H1 (cell line): ENCODE measurements at regions not wholly inside any gene's neighbourhood (a gene's known extent, or its start where the extent isn't known, plus 50 kb on each side); places are given as distances from the start of the nearest gene placed in this dataset.

Source experiments
- CTCF ChIA-PET: fragments of 300-600 bp; sonication (Branson Sonifier 250); formaldehyde crosslinking; loops from one replicate; lab custom pipeline; 2021; ENCODE audit not compliant: partially characterized antibody; lab: Charles Lee
- POLR2A ChIA-PET: fragments of 300-600 bp; sonication (Branson Sonifier 250); formaldehyde crosslinking; loops from one replicate; lab custom pipeline; 2021; ENCODE audit warnings: inconsistent platforms; ENCODE audit not compliant: partially characterized antibody; lab: Charles Lee
- DNase-seq, 2 experiments: peaks; one replicate each; pipeline versions ENCODE4 v3.0.0 to v3.0.0-alpha.2; 2010 to 2022; ENCODE audit warnings: low spot score in 2 of 2, low read depth in 1 of 2, mixed read lengths in 1 of 2
- FAIRE-seq: peaks from 2 replicates; lab custom pipeline; 2011; peaks lifted over from hg19 to GRCh38; lab: Jason Lieb, UNC
- H2AFZ ChIP-seq: 2 replicates; pipeline ENCODE4 v1.8.1; 2012; ENCODE audit warnings: low read length, inconsistent platforms
- H2AK5ac ChIP-seq: 2 replicates; pipeline ENCODE4 v1.6.1; 2013; ENCODE audit warnings: low read depth, low read length
- H2BK120ac ChIP-seq: replicated peaks from 2 replicates; pipeline ENCODE3; 2013; ENCODE audit warnings: low read depth, low read length, inconsistent platforms
- H2BK12ac ChIP-seq: 2 replicates; pipeline ENCODE4 v1.6.1; 2013; ENCODE audit warnings: low read depth, low read length
- H2BK15ac ChIP-seq: 2 replicates; pipeline ENCODE4 v1.6.1; 2013; ENCODE audit warnings: low read length
- H2BK20ac ChIP-seq: 2 replicates; pipeline ENCODE4 v1.6.1; 2013; ENCODE audit warnings: low read length
- H2BK5ac ChIP-seq: 2 replicates; pipeline ENCODE4 v1.6.1; 2013; ENCODE audit warnings: low read depth, low read length
- H3K14ac ChIP-seq: 2 replicates; pipeline ENCODE4 v1.6.1; 2013; ENCODE audit warnings: inconsistent platforms; ENCODE audit not compliant: insufficient read length
- H3K18ac ChIP-seq: 2 replicates; pipeline ENCODE4 v1.6.1; 2013; ENCODE audit warnings: low read length; ENCODE audit errors: extremely low read depth
- H3K23ac ChIP-seq: 2 replicates; pipeline ENCODE4 v1.6.1; 2013; ENCODE audit warnings: inconsistent platforms; ENCODE audit not compliant: insufficient read length
- H3K23me2 ChIP-seq: 2 replicates; pipeline ENCODE4 v1.6.1; 2013; ENCODE audit warnings: low read depth, low read length
- H3K27ac ChIP-seq: 2 replicates; pipeline ENCODE4 v1.6.1; 2011; ENCODE audit warnings: low read depth, low read length, inconsistent platforms
- H3K27me3 ChIP-seq, 4 experiments: replicated peaks in 1 of 4; 1 replicate in 1 of 4; 2 replicates in 3 of 4; pipeline versions ENCODE4 v1.6.1 to v1.8.1; 2011 to 2013; ENCODE audit warnings: low read length in 3 of 4, mild to moderate bottlenecking in 3 of 4, inconsistent platforms in 2 of 4, mixed read lengths in 2 of 4, moderate library complexity in 1 of 4; ENCODE audit not compliant: control insufficient read depth in 3 of 4, insufficient read depth in 3 of 4; ENCODE audit errors: extremely low read depth in 1 of 4
- H3K36me3 ChIP-seq, 4 experiments: 2 replicates each; pipeline versions ENCODE4 v1.6.1 to v1.8.1; 2011 to 2013; ENCODE audit warnings: mild to moderate bottlenecking in 4 of 4, low read length in 3 of 4, moderate library complexity in 2 of 4, control low read depth in 1 of 4, inconsistent platforms in 1 of 4; ENCODE audit not compliant: insufficient read depth in 4 of 4, control insufficient read depth in 2 of 4
- H3K4ac ChIP-seq: replicated peaks from 2 replicates; pipeline ENCODE3; 2013; ENCODE audit warnings: low read length, low read depth, mixed read lengths, inconsistent platforms; ENCODE audit not compliant: insufficient read length
- H3K4me1 ChIP-seq, 4 experiments: replicated peaks in 1 of 4; 1 replicate in 1 of 4; 2 replicates in 3 of 4; pipeline versions ENCODE4 v1.6.1 to v1.8.1; 2011 to 2013; ENCODE audit warnings: low read length in 3 of 4, inconsistent platforms in 2 of 4, mixed read lengths in 1 of 4; ENCODE audit not compliant: insufficient read depth in 4 of 4, control insufficient read depth in 3 of 4
- H3K4me2 ChIP-seq, 2 experiments: 2 replicates each; pipeline versions ENCODE4 v1.6.1 to v1.8.1; 2011 to 2013; ENCODE audit warnings: low read depth in 2 of 2, low read length in 2 of 2, control low read depth in 1 of 2, inconsistent platforms in 1 of 2, mild to moderate bottlenecking in 1 of 2; ENCODE audit not compliant: insufficient read depth in 1 of 2
- H3K4me3 ChIP-seq, 4 experiments: fragments of 200-600, 300-600 bp in 1 of 4; sonication (generic), shearing (Covaris generic), sonication (Bioruptor Twin) in 1 of 4; 2 replicates each; pipeline versions ENCODE4 v1.5.1 to v1.8.1; 2011 to 2016; ENCODE audit warnings: low read length in 4 of 4, low read depth in 3 of 4, control low read depth in 2 of 4, inconsistent platforms in 2 of 4, mild to moderate bottlenecking in 2 of 4, mixed read lengths in 1 of 4, moderate library complexity in 1 of 4; ENCODE audit not compliant: insufficient read depth in 2 of 4; ENCODE audit errors: extremely low read depth in 1 of 4
- H3K56ac ChIP-seq: replicated peaks from 2 replicates; pipeline ENCODE3; 2013; ENCODE audit warnings: low read depth, mild to moderate bottlenecking, mixed read lengths, low read length, inconsistent platforms; ENCODE audit not compliant: insufficient read length
- H3K79me1 ChIP-seq: 2 replicates; pipeline ENCODE4 v1.6.1; 2013; ENCODE audit warnings: low read depth, low read length, control low read depth
- H3K79me2 ChIP-seq, 2 experiments: 2 replicates each; pipeline versions ENCODE4 v1.6.1 to v1.8.1; 2012 to 2013; ENCODE audit warnings: low read length in 2 of 2, mild to moderate bottlenecking in 2 of 2, inconsistent platforms in 1 of 2; ENCODE audit not compliant: insufficient read depth in 2 of 2, control insufficient read depth in 1 of 2
- H3K9ac ChIP-seq, 4 experiments: replicated peaks in 1 of 4; 1 replicate in 1 of 4; 2 replicates in 3 of 4; pipeline versions ENCODE4 v1.6.1 to v1.8.1; 2011 to 2013; ENCODE audit warnings: low read depth in 3 of 4, low read length in 3 of 4, control low read depth in 2 of 4, mild to moderate bottlenecking in 2 of 4, moderate library complexity in 2 of 4, inconsistent platforms in 1 of 4; ENCODE audit errors: extremely low read depth in 1 of 4
- H3K9me3 ChIP-seq, 2 experiments: 2 replicates each; pipeline versions ENCODE4 v1.6.1 to v1.8.1; 2012 to 2013; ENCODE audit warnings: mild to moderate bottlenecking in 2 of 2, moderate library complexity in 2 of 2, control low read depth in 1 of 2, inconsistent platforms in 1 of 2, low read depth in 1 of 2, low read length in 1 of 2, mixed read lengths in 1 of 2; ENCODE audit not compliant: insufficient read depth in 2 of 2
- H4K20me1 ChIP-seq, 2 experiments: replicated peaks in 1 of 2; 2 replicates each; pipeline versions ENCODE3 to v1.8.1; 2011 to 2013; ENCODE audit warnings: inconsistent platforms in 2 of 2, low read length in 2 of 2, mild to moderate bottlenecking in 1 of 2; ENCODE audit not compliant: insufficient read depth in 2 of 2, control insufficient read depth in 1 of 2
- H4K5ac ChIP-seq: 2 replicates; pipeline ENCODE4 v1.6.1; 2013; ENCODE audit warnings: low read length, low read depth, mixed read lengths, inconsistent platforms; ENCODE audit not compliant: insufficient read length
- H4K8ac ChIP-seq: 2 replicates; pipeline ENCODE4 v1.8.0; 2013; ENCODE audit warnings: mild to moderate bottlenecking, moderate library complexity, low read length, inconsistent platforms; ENCODE audit not compliant: insufficient read depth; ENCODE audit errors: extremely low read depth
- H4K91ac ChIP-seq: replicated peaks from 2 replicates; pipeline ENCODE3; 2013; ENCODE audit warnings: low read length, mixed read lengths, inconsistent platforms; ENCODE audit not compliant: insufficient read length
- ATF2 ChIP-seq: IDR thresholded peaks from 2 replicates; pipeline ENCODE4 v1.6.1; 2012; ENCODE audit warnings: low read length, inconsistent platforms
- BACH1 ChIP-seq: IDR thresholded peaks from 2 replicates; pipeline ENCODE4 v1.6.1; 2012; ENCODE audit warnings: low read length, improper control_type of control experiment
- EGR1 ChIP-seq: IDR thresholded peaks from 2 replicates; pipeline ENCODE4 v1.6.1; 2011; ENCODE audit warnings: low read depth, low read length, borderline replicate concordance
- EZH2 ChIP-seq: fragments of 200-600 bp; sonication (generic); IDR thresholded peaks from 2 replicates; pipeline ENCODE4 v1.7.1; 2012; ENCODE audit warnings: low read depth, mild to moderate bottlenecking, moderate library complexity, low read length, inconsistent platforms; ENCODE audit not compliant: severe bottlenecking
- GTF2F1 ChIP-seq: IDR thresholded peaks from 2 replicates; pipeline ENCODE4 v1.6.1; 2012; ENCODE audit warnings: low read depth, low read length, improper control_type of control experiment, borderline replicate concordance
- HDAC2 ChIP-seq, 2 experiments: fragments of 300-600 bp in 1 of 2; sonication (generic) in 1 of 2; IDR thresholded peaks; 2 replicates each; pipeline ENCODE4 v1.6.1; 2011 to 2012; ENCODE audit warnings: low read depth in 2 of 2, low read length in 2 of 2, mild to moderate bottlenecking in 2 of 2, moderate library complexity in 2 of 2, borderline replicate concordance in 1 of 2, inconsistent platforms in 1 of 2
- TAF7 ChIP-seq: optimal IDR thresholded peaks from 2 replicates; pipeline ENCODE3; 2011; ENCODE audit warnings: low read depth, mild to moderate bottlenecking, inconsistent platforms, low read length, moderate library complexity, borderline replicate concordance
- TBP ChIP-seq: IDR thresholded peaks from 2 replicates; pipeline ENCODE4 v1.6.1; 2011; ENCODE audit warnings: low read depth, low read length, improper control_type of control experiment
- TCF12 ChIP-seq: IDR thresholded peaks from 2 replicates; pipeline ENCODE4 v1.6.1; 2011; ENCODE audit warnings: low read depth, mild to moderate bottlenecking, low read length
- WGBS, 2 experiments: shearing (Covaris generic) in 1 of 2; methylation state at CpG; one replicate each; pipeline versions ENCODE4 v1.1.6 to v1.1.7; 2013 to 2015; ENCODE audit warnings: low lambda C conversion rate in 2 of 2, mixed read lengths in 2 of 2, inconsistent platforms in 1 of 2, low coverage in 1 of 2, missing lambda C conversion rate in 1 of 2; ENCODE audit not compliant: insufficient replicate concordance in 2 of 2, insufficient coverage in 1 of 2, insufficient read length in 1 of 2; ENCODE audit errors: extremely low coverage in 1 of 2, missing lambda C conversion rate in 1 of 2; 5-methylcytosine and 5-hydroxymethylcytosine counted together
- TF ChIP-seq, protein P1 (sequence below): IDR thresholded peaks from 2 replicates; pipeline ENCODE4 v1.6.1; 2012; ENCODE audit warnings: inconsistent platforms

DNA sequence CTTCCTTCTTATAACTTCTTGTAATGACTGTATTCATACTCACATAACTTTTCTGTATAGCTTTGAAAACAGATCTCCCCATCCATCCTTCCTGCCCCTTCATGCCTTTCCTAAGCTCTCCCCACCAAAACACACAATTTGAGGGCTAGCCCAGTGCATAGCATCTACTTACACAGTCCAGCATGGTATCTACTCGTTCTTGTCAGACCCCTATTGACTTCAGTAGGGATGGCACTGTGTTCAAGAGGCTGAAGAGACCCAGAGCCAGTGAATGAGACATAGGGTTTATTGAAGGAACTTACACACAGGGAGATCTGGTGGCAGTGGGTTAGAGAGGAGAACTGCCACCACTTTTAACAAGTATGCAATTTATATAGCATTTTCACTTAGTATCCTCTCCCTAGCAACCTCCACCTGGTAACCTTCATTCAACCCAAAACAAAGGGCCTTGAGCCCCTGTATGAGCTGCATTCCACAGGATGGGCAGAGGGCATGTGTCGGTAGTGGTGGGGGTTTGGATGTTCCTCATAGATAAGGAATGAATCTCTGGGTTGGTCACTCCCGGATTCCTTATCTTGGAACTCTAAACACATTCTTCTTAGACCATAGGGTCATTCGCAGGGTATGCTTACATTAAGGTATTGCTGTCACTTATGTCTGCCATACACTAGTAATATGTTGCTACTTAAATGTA is 64.9 kb upstream of the GNG12 start:
- no peak overlapping the region for H3K56ac ChIP-seq
- no peak overlapping the region for H2AFZ ChIP-seq
- no peak overlapping the region for H3K4me3 ChIP-seq
- WGBS, 2 experiments = 83% methylated on average over 4 of the region's 4 CpGs; no CpG with 5 or more reads in 1 of the 2 experiments
- H3K4ac ChIP-seq = no peak overlapping the region
- no peaks in the 10 kb centered on the region for H3K36me3 ChIP-seq
- H3K4me1 ChIP-seq = peaks cover 0 to 2% (median 0%) of the 10 kb centered on the region in 4 experiments; a peak in 3 of 7 replicates
- H3K79me1 ChIP-seq = no peaks in the 10 kb centered on the region
- no peak overlapping the region for H4K5ac ChIP-seq
- no peak overlapping the region for H2BK20ac ChIP-seq
- DNase-seq = no peak
- H3K23ac ChIP-seq = no peak overlapping the region
- H4K20me1 ChIP-seq = no peaks in the 10 kb centered on the region
- H2BK12ac ChIP-seq = no peak overlapping the region
- FAIRE-seq = no peak
- H3K18ac ChIP-seq = no peak overlapping the region
- H3K23me2 ChIP-seq = no peaks in the 10 kb centered on the region
- no peaks in the 10 kb centered on the region for H3K79me2 ChIP-seq
- no peak overlapping the region for H2BK120ac ChIP-seq
- no peak overlapping the region for H3K9ac ChIP-seq
- H3K9me3 ChIP-seq = no peaks in the 10 kb centered on the region
- H3K27ac ChIP-seq = no peak overlapping the region
- H2BK5ac ChIP-seq = no peak overlapping the region
- no peak overlapping the region for H3K4me2 ChIP-seq
- H2AK5ac ChIP-seq = no peak overlapping the region
- no peak overlapping the region for H4K8ac ChIP-seq
- H3K27me3 ChIP-seq = no peaks in the 10 kb centered on the region
- ChIA-PET POLR2A (no interaction called here), CTCF (interaction anchor here (1.3 to 1.6 kb wide), 3 partner anchors 11 to 112 kb away, joined by 3 to 7 read pairs (median 3); no protein-coding TSS in a partner anchor)
- H2BK15ac ChIP-seq = no peak overlapping the region
- H4K91ac ChIP-seq = no peak overlapping the region
- no peak overlapping the region for H3K14ac ChIP-seq
- TF ChIP-seq BACH1 (no peak), TBP (no peak), EGR1 (no peak), HDAC2 (IDR thresholded peaks at IDR 0.05; ENCODE audit: borderline replicate concordance in 1 of 2, low read depth in 2 of 2, low read length in 2 of 2) (no peak), ATF2 (no peak), TCF12 (no peak), GTF2F1 (no peak), EZH2 (no peak), TAF7 (no peak)
- TF ChIP-seq, protein P1, sequence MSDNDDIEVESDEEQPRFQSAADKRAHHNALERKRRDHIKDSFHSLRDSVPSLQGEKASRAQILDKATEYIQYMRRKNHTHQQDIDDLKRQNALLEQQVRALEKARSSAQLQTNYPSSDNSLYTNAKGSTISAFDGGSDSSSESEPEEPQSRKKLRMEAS = no peak
